Type B pancreatic cell (in vitro differentiated cells): ENCODE measurements at regions not wholly inside any gene's neighbourhood (a gene's known extent, or its start where the extent isn't known, plus 50 kb on each side); places are given as distances from the start of the nearest gene placed in this dataset.

Source experiments
- DNase-seq: peaks from one replicate; pipeline ENCODE4 v3.0.0; 2021; ENCODE audit warnings: mixed read lengths; ENCODE audit not compliant: unreplicated experiment; ENCODE audit errors: extremely low spot score
- H3K27ac Mint-ChIP-seq: 2 replicates; pipeline ENCODE4 v1.8.0; 2021; ENCODE audit warnings: mild to moderate bottlenecking, mixed read lengths
- H3K27me3 Mint-ChIP-seq: 2 replicates; pipeline ENCODE4 v1.8.0; 2021; ENCODE audit warnings: mixed read lengths
- H3K36me3 Mint-ChIP-seq: 2 replicates; pipeline ENCODE4 v1.8.0; 2021; ENCODE audit warnings: mixed read lengths
- H3K4me1 Mint-ChIP-seq: one replicate; pipeline ENCODE4 v1.8.0; 2021; ENCODE audit warnings: mixed read lengths; ENCODE audit not compliant: unreplicated experiment
- H3K4me3 Mint-ChIP-seq: 2 replicates; pipeline ENCODE4 v1.8.0; 2021; ENCODE audit warnings: mild to moderate bottlenecking, mixed read lengths
- H3K9me3 Mint-ChIP-seq: 2 replicates; pipeline ENCODE4 v1.8.0; 2021; ENCODE audit warnings: mixed read lengths
- TF ChIP-seq, protein P1 (sequence below): fragments of 200-600 bp; sonication (generic); conservative IDR thresholded peaks from 2 replicates; pipeline ENCODE4 v1.5.0; 2021; ENCODE audit warnings: antibody characterized with exemption, mild to moderate bottlenecking

GRCh38 chr6:40891131-40891530 lies 147.9 kb downstream of the UNC5CL start:
- no peak overlapping the region for H3K27ac Mint-ChIP-seq
- TF ChIP-seq, protein P1, sequence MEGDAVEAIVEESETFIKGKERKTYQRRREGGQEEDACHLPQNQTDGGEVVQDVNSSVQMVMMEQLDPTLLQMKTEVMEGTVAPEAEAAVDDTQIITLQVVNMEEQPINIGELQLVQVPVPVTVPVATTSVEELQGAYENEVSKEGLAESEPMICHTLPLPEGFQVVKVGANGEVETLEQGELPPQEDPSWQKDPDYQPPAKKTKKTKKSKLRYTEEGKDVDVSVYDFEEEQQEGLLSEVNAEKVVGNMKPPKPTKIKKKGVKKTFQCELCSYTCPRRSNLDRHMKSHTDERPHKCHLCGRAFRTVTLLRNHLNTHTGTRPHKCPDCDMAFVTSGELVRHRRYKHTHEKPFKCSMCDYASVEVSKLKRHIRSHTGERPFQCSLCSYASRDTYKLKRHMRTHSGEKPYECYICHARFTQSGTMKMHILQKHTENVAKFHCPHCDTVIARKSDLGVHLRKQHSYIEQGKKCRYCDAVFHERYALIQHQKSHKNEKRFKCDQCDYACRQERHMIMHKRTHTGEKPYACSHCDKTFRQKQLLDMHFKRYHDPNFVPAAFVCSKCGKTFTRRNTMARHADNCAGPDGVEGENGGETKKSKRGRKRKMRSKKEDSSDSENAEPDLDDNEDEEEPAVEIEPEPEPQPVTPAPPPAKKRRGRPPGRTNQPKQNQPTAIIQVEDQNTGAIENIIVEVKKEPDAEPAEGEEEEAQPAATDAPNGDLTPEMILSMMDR, result no peak
- H3K36me3 Mint-ChIP-seq, result no peaks in the 10 kb centered on the region
- H3K4me3 Mint-ChIP-seq, result no peak overlapping the region
- H3K27me3 Mint-ChIP-seq, result peaks cover 5% of the 10 kb centered on the region
- H3K4me1 Mint-ChIP-seq, result peaks cover 39% of the 10 kb centered on the region
- H3K9me3 Mint-ChIP-seq, result no peaks in the 10 kb centered on the region
- DNase-seq, result no peak

DNA sequence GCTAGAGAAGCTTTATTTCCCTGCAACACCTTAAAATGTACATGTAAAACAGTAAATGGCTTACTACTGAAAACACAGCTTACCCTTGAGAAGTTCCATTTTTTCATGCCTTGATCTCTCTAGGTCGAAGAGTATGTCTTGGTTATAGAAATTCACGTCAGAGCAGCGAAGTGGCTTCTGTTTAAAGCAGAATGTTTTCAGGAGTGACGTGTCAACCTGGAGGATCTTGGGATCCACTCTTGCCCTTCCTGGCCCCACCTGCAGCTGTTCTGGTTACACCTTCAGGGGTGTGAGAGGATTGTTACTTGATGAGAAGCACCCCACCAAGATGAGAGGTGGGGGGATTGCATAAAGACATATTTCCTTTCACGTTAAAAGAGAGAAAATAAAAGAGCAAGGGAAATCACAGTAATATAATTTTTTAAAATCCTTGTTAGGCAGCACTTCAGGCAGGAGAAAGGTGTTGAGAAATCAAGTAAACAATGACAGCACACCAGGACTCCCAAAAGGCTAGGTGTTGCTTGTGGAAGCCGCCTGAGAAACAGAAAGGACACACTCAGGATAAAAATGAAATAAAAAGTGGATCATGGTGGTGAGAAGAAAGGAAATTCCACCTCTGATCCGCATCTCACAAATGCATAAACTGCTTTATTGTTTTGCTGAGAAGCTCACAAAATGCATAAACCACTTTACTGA lies 149.7 kb downstream of the UNC5CL start:
- peaks cover 4% of the 10 kb centered on the region for H3K27me3 Mint-ChIP-seq
- DNase-seq, result no peak
- TF ChIP-seq, protein P1, result no peak
- no peaks in the 10 kb centered on the region for H3K9me3 Mint-ChIP-seq
- peaks cover 38% of the 10 kb centered on the region for H3K4me1 Mint-ChIP-seq
- no peak overlapping the region for H3K27ac Mint-ChIP-seq
- H3K4me3 Mint-ChIP-seq, result peak overlapping the region; percentile 10
- H3K36me3 Mint-ChIP-seq, result peaks cover 3% of the 10 kb centered on the region

DNA sequence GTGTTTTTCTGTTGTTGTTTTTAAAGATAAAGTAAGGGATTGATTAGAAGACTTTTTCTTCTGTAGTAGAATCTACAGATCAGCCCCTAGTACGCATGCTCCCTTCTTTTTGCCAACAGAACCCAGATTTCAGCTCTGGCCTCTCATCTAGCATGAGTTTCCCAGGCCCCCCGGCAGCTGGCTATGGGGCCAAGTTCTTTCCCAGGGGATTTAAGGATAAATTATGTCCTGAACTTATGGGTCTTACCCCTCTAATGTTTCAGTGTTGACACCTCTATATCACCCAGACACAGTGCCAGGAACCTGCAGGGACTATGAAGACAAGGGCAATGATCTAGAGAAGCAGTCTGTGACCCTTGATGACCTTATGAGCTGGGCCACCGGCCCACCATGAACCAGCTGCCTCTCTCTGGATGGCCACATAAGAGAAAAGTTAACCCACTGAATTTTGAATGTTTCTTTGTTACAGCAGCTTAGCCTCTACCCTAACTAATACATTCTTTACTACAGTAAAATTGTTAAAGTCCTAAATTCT lies 150.5 kb downstream of the UNC5CL start:
- H3K27me3 Mint-ChIP-seq, result peaks cover 3% of the 10 kb centered on the region
- no peaks in the 10 kb centered on the region for H3K9me3 Mint-ChIP-seq
- peaks cover 38% of the 10 kb centered on the region for H3K4me1 Mint-ChIP-seq
- DNase-seq, result no peak
- no peak overlapping the region for H3K4me3 Mint-ChIP-seq
- H3K36me3 Mint-ChIP-seq, result peaks cover 3% of the 10 kb centered on the region
- H3K27ac Mint-ChIP-seq, result peak overlapping the region; percentile 39
- TF ChIP-seq, protein P1, result no peak

DNA sequence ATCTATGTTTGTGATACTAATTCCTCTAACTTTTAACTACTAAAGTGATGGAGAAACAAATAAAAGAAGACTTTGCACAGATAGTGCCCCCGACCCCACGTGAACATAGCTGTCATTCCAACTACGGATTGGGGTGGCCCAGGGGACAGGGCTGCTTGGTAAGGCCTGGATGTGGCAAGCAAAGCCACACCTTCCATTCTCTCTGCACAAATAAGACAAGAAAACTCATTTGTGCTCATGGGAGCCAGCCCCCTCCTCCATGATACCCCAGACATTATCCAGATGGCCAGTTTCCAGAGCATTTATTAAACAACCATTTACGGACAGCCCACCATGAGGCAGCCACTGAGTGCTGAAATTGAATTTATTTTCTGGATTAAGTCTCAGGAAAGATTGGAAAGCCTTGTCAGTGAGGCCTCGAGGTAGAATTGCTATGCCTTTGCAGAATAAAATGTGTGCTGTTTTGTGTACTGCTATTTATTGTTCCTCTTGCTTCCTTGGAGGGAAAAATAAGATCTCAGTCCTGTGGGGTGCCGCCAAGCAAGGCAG lies 151.2 kb downstream of the UNC5CL start:
- Mint-ChIP-seq H3K36me3 (peaks cover 3% of the 10 kb centered on the region), H3K27me3 (peaks cover 3% of the 10 kb centered on the region), H3K27ac (peak overlapping the region; percentile 39), H3K4me3 (no peak overlapping the region), H3K9me3 (no peaks in the 10 kb centered on the region), H3K4me1 (peaks cover 38% of the 10 kb centered on the region)
- TF ChIP-seq, protein P1, result no peak
- DNase-seq, result no peak

- H3K9me3 Mint-ChIP-seq, result no peaks in the 10 kb centered on the region
- H3K27me3 Mint-ChIP-seq, result peaks cover 3% of the 10 kb centered on the region
- no peak overlapping the region for H3K27ac Mint-ChIP-seq
- peaks cover 43% of the 10 kb centered on the region for H3K4me1 Mint-ChIP-seq
- no peak overlapping the region for H3K4me3 Mint-ChIP-seq
- no peak for DNase-seq
- TF ChIP-seq, protein P1, result no peak
- H3K36me3 Mint-ChIP-seq, result peaks cover 3% of the 10 kb centered on the region
Measured at GRCh38 chr6:40887079-40887791, 151.8 kb downstream of the UNC5CL start.
